Iris pigment epithelial cell (primary cell): ENCODE measurements at regions not wholly inside any gene's neighbourhood (a gene's known extent, or its start where the extent isn't known, plus 50 kb on each side); places are given as distances from the start of the nearest gene placed in this dataset.

Source experiments
- DNase-seq: peaks from one replicate; pipeline ENCODE4 v3.0.0-alpha.2; 2011; ENCODE audit warnings: low read depth

GRCh38 chr13:30845297-30846214 is 60.5 kb upstream of the MEDAG start:
- no peak for DNase-seq

- DNase-seq: peak; percentile 78
These were observed 59.8 kb upstream of the MEDAG start for GRCh38 chr13:30846311-30846710.

GRCh38 chr13:30846866-30847265 is 59.2 kb upstream of the MEDAG start:
- no peak for DNase-seq

GRCh38 chr13:30847650-30848307 is 58.3 kb upstream of the MEDAG start:
- DNase-seq: peak; percentile 99

- no peak for DNase-seq
These were observed 57.6 kb upstream of the MEDAG start for GRCh38 chr13:30848332-30849027.

- DNase-seq: no peak
These were observed 56.5 kb upstream of the MEDAG start for GRCh38 chr13:30849611-30850010.

- no peak for DNase-seq
These were observed 55.7 kb upstream of the MEDAG start for GRCh38 chr13:30850204-30850866.

- DNase-seq: no peak
These were observed 55.2 kb upstream of the MEDAG start for GRCh38 chr13:30850867-30851211.

GRCh38 chr13:30851697-30852096 is 54.4 kb upstream of the MEDAG start:
- DNase-seq: no peak

GRCh38 chr13:30855569-30855968 is 50.5 kb upstream of the MEDAG start:
- DNase-seq: no peak

- no peak for DNase-seq
These were observed 49.9 kb upstream of the MEDAG start for GRCh38 chr13:30856005-30856790.
